ENCODE measurements at regions not wholly inside any gene's neighbourhood (a gene's known extent, or its start where the extent isn't known, plus 50 kb on each side); places are given as distances from the start of the nearest gene placed in this dataset.

GRCh38 chr6:144725736-144726522 lies 440.8 kb downstream of the UTRN start:
- Histone ChIP-seq H3K27me3 (ENCODE audit: control insufficient read depth, insufficient read depth, low read length) (no peaks in the 10 kb centered on the region), H3K4me3 (ENCODE audit: low read length) (no peak overlapping the region), H3K9me3 (ENCODE audit: control insufficient read depth, insufficient read depth, low read length) (no peaks in the 10 kb centered on the region), H3K4me1 (ENCODE audit: control insufficient read depth, insufficient read depth, low read length) (peaks cover 1% of the 10 kb centered on the region; the same call in 1 of the 2 replicates), H3K36me3 (ENCODE audit: control insufficient read depth, insufficient read depth, low read length) (no peaks in the 10 kb centered on the region), H3K27ac (ENCODE audit: low read length) (no peak overlapping the region)
- no peak for DNase-seq (ENCODE audit: low read depth, low spot score)
- WGBS (ENCODE audit: insufficient coverage, insufficient read length), result no CpG with 5 or more reads among the region's 8 CpGs

DNA sequence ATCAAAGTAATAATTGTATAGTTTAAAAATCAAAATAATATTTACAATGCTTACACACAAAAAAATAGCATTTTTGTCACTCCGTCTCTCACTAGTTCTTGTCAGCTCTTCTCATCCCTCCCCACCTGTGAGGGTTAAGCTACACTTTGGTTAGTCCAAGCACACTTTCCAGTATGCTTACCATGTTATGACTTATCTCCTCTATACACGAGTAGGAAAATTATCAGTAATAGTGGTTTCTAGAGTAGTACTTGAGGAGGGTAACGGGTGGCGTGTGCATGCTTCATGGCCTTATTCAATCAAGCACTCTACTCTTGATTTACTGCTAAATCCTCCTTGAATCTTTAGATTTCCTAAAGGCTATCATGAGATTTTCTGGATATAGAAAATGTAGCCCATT lies 443.7 kb downstream of the UTRN start:
- WGBS (ENCODE audit: insufficient coverage, insufficient read length), result no CpG with 5 or more reads among the region's 4 CpGs
- H3K9me3 ChIP-seq (ENCODE audit: control insufficient read depth, insufficient read depth, low read length), result no peaks in the 10 kb centered on the region
- peaks cover 1% of the 10 kb centered on the region; the same call in 1 of the 2 replicates for H3K4me1 ChIP-seq (ENCODE audit: control insufficient read depth, insufficient read depth, low read length)
- no peak overlapping the region for H3K4me3 ChIP-seq (ENCODE audit: low read length)
- H3K36me3 ChIP-seq (ENCODE audit: control insufficient read depth, insufficient read depth, low read length), result no peaks in the 10 kb centered on the region
- no peak overlapping the region for H3K27ac ChIP-seq (ENCODE audit: low read length)
- DNase-seq (ENCODE audit: low read depth, low spot score), result no peak
- no peaks in the 10 kb centered on the region for H3K27me3 ChIP-seq (ENCODE audit: control insufficient read depth, insufficient read depth, low read length)

- Histone ChIP-seq H3K27me3 (ENCODE audit: control insufficient read depth, insufficient read depth, low read length) (no peaks in the 10 kb centered on the region), H3K27ac (ENCODE audit: low read length) (no peak overlapping the region), H3K9me3 (ENCODE audit: control insufficient read depth, insufficient read depth, low read length) (no peaks in the 10 kb centered on the region), H3K4me1 (ENCODE audit: control insufficient read depth, insufficient read depth, low read length) (peaks cover 1% of the 10 kb centered on the region; the same call in 1 of the 2 replicates), H3K36me3 (ENCODE audit: control insufficient read depth, insufficient read depth, low read length) (no peaks in the 10 kb centered on the region), H3K4me3 (ENCODE audit: low read length) (no peak overlapping the region)
- DNase-seq (ENCODE audit: low read depth, low spot score), result no peak
- WGBS (ENCODE audit: insufficient coverage, insufficient read length), result no CpG with 5 or more reads among the region's 3 CpGs
These were observed 444.4 kb downstream of the UTRN start for GRCh38 chr6:144729502-144729901.

DNA sequence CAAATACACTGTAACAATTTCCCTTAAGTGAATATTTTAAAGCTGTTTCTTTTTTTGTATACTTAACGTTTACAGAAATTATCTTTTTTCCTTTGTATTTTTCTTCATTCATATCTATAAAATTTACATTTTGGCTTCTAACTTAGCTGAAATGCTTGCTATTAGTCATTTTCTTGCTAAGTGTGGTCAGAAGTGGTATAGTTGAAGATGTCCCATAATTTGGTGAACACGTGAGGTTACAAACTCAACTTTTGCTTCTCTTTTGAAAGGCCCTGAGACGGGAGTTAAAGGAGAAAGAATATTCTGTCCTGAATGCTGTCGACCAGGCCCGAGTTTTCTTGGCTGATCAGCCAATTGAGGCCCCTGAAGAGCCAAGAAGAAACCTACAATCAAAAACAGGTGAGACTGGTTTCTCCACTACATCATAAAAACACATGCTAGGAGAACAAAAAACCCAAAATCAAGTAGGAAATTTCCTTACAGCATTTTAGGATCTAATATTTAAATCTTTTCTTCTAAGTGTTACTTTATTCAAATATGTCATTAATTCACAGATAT lies 445.0 kb downstream of the UTRN start:
- Histone ChIP-seq H3K4me1 (ENCODE audit: control insufficient read depth, insufficient read depth, low read length) (peaks cover 1% of the 10 kb centered on the region; the same call in 1 of the 2 replicates), H3K9me3 (ENCODE audit: control insufficient read depth, insufficient read depth, low read length) (no peaks in the 10 kb centered on the region), H3K27me3 (ENCODE audit: control insufficient read depth, insufficient read depth, low read length) (no peaks in the 10 kb centered on the region), H3K27ac (ENCODE audit: low read length) (no peak overlapping the region), H3K36me3 (ENCODE audit: control insufficient read depth, insufficient read depth, low read length) (no peaks in the 10 kb centered on the region), H3K4me3 (ENCODE audit: low read length) (no peak overlapping the region)
- DNase-seq (ENCODE audit: low read depth, low spot score), result no peak
- no CpG with 5 or more reads among the region's 5 CpGs for WGBS (ENCODE audit: insufficient coverage, insufficient read length)

GRCh38 chr6:144731229-144731628 lies 446.1 kb downstream of the UTRN start:
- Histone ChIP-seq H3K4me3 (ENCODE audit: low read length) (no peak overlapping the region), H3K4me1 (ENCODE audit: control insufficient read depth, insufficient read depth, low read length) (no peaks in the 10 kb centered on the region), H3K9me3 (ENCODE audit: control insufficient read depth, insufficient read depth, low read length) (no peaks in the 10 kb centered on the region), H3K27ac (ENCODE audit: low read length) (no peak overlapping the region), H3K27me3 (ENCODE audit: control insufficient read depth, insufficient read depth, low read length) (no peaks in the 10 kb centered on the region), H3K36me3 (ENCODE audit: control insufficient read depth, insufficient read depth, low read length) (no peaks in the 10 kb centered on the region)
- no peak for DNase-seq (ENCODE audit: low read depth, low spot score)
- 100% methylated on average over 1 of the region's 3 CpGs for WGBS (ENCODE audit: insufficient coverage, insufficient read length)

DNA sequence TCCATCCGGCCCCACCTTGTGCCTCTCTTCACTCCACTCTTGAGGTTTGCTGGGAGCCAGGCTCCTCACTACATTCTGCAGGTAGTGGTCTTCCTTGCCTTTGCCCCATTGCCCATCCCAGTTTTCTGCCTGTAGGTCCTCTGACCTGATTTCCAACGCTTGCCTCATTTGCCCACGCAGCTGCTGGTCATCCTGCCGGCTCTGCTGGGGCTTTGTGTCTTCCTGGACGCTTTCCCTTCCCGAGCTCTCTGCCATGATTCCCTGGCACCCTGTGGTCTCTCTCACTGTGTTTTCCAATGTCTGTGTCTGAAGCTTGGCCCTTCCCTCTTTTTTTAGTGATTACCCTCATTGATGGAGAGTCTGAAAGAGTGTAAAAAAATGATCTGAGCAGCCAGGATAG lies 451.6 kb downstream of the UTRN start:
- WGBS (ENCODE audit: insufficient coverage, insufficient read length), result no CpG with 5 or more reads among the region's 6 CpGs
- Histone ChIP-seq H3K4me1 (ENCODE audit: control insufficient read depth, insufficient read depth, low read length) (no peaks in the 10 kb centered on the region), H3K36me3 (ENCODE audit: control insufficient read depth, insufficient read depth, low read length) (no peaks in the 10 kb centered on the region), H3K9me3 (ENCODE audit: control insufficient read depth, insufficient read depth, low read length) (no peaks in the 10 kb centered on the region), H3K4me3 (ENCODE audit: low read length) (no peak overlapping the region), H3K27ac (ENCODE audit: low read length) (no peak overlapping the region), H3K27me3 (ENCODE audit: control insufficient read depth, insufficient read depth, low read length) (no peaks in the 10 kb centered on the region)
- no peak for DNase-seq (ENCODE audit: low read depth, low spot score)

GRCh38 chr6:144737998-144738397 lies 452.9 kb downstream of the UTRN start:
- Histone ChIP-seq H3K9me3 (ENCODE audit: control insufficient read depth, insufficient read depth, low read length) (no peaks in the 10 kb centered on the region), H3K4me3 (ENCODE audit: low read length) (no peak overlapping the region), H3K27ac (ENCODE audit: low read length) (no peak overlapping the region), H3K36me3 (ENCODE audit: control insufficient read depth, insufficient read depth, low read length) (no peaks in the 10 kb centered on the region), H3K27me3 (ENCODE audit: control insufficient read depth, insufficient read depth, low read length) (no peaks in the 10 kb centered on the region), H3K4me1 (ENCODE audit: control insufficient read depth, insufficient read depth, low read length) (no peaks in the 10 kb centered on the region)
- no peak for DNase-seq (ENCODE audit: low read depth, low spot score)
- no CpG with 5 or more reads among the region's 4 CpGs for WGBS (ENCODE audit: insufficient coverage, insufficient read length)

GRCh38 chr6:144739873-144740272 lies 454.7 kb downstream of the UTRN start:
- H3K4me1 ChIP-seq (ENCODE audit: control insufficient read depth, insufficient read depth, low read length), result peaks cover 3% of the 10 kb centered on the region; the same call in 1 of the 2 replicates
- H3K27me3 ChIP-seq (ENCODE audit: control insufficient read depth, insufficient read depth, low read length), result no peaks in the 10 kb centered on the region
- H3K9me3 ChIP-seq (ENCODE audit: control insufficient read depth, insufficient read depth, low read length), result no peaks in the 10 kb centered on the region
- 100% methylated on average over 1 of the region's 1 CpG for WGBS (ENCODE audit: insufficient coverage, insufficient read length)
- no peaks in the 10 kb centered on the region for H3K36me3 ChIP-seq (ENCODE audit: control insufficient read depth, insufficient read depth, low read length)
- no peak for DNase-seq (ENCODE audit: low read depth, low spot score)
- no peak overlapping the region for H3K4me3 ChIP-seq (ENCODE audit: low read length)
- no peak overlapping the region for H3K27ac ChIP-seq (ENCODE audit: low read length)

- Histone ChIP-seq H3K27ac (ENCODE audit: low read length) (no peak overlapping the region), H3K36me3 (ENCODE audit: control insufficient read depth, insufficient read depth, low read length) (no peaks in the 10 kb centered on the region), H3K4me1 (ENCODE audit: control insufficient read depth, insufficient read depth, low read length) (peaks cover 4% of the 10 kb centered on the region; the same call in 1 of the 2 replicates), H3K27me3 (ENCODE audit: control insufficient read depth, insufficient read depth, low read length) (no peaks in the 10 kb centered on the region), H3K4me3 (ENCODE audit: low read length) (no peak overlapping the region), H3K9me3 (ENCODE audit: control insufficient read depth, insufficient read depth, low read length) (no peaks in the 10 kb centered on the region)
- DNase-seq (ENCODE audit: low read depth, low spot score), result no peak
- WGBS (ENCODE audit: insufficient coverage, insufficient read length), result no CpG with 5 or more reads among the region's 3 CpGs
These were observed 456.5 kb downstream of the UTRN start for GRCh38 chr6:144741659-144742058.

GRCh38 chr6:144742779-144743178 lies 457.6 kb downstream of the UTRN start:
- H3K9me3 ChIP-seq (ENCODE audit: control insufficient read depth, insufficient read depth, low read length), result no peaks in the 10 kb centered on the region
- no peak for DNase-seq (ENCODE audit: low read depth, low spot score)
- no peaks in the 10 kb centered on the region for H3K36me3 ChIP-seq (ENCODE audit: control insufficient read depth, insufficient read depth, low read length)
- H3K27ac ChIP-seq (ENCODE audit: low read length), result no peak overlapping the region
- H3K27me3 ChIP-seq (ENCODE audit: control insufficient read depth, insufficient read depth, low read length), result no peaks in the 10 kb centered on the region
- H3K4me3 ChIP-seq (ENCODE audit: low read length), result no peak overlapping the region
- H3K4me1 ChIP-seq (ENCODE audit: control insufficient read depth, insufficient read depth, low read length), result peaks cover 4% of the 10 kb centered on the region; the same call in 1 of the 2 replicates
- no CpG with 5 or more reads among the region's 2 CpGs for WGBS (ENCODE audit: insufficient coverage, insufficient read length)

Data from iPS DF 6.9 (cell line).